Astrocyte (in vitro differentiated cells and primary cell): ENCODE measurements at regions not wholly inside any gene's neighbourhood (a gene's known extent, or its start where the extent isn't known, plus 50 kb on each side); places are given as distances from the start of the nearest gene placed in this dataset.

ENCODE experiments used
- CTCF ChIP-seq: IDR thresholded peaks from 2 replicates; pipeline ENCODE4 v1.5.1; 2011; ENCODE audit warnings: low read depth, mild to moderate bottlenecking, inconsistent platforms, low read length, moderate library complexity; ENCODE audit not compliant: insufficient read depth
- EZH2 ChIP-seq: IDR thresholded peaks from 2 replicates; pipeline ENCODE4 v1.6.1; 2012; ENCODE audit warnings: mild to moderate bottlenecking, low read length, inconsistent platforms; ENCODE audit not compliant: insufficient read depth

GRCh38 chr2:8271461-8271860 is 410.4 kb upstream of the ID2 start:
- no peak for TF ChIP-seq EZH2
- no peak for TF ChIP-seq CTCF
